ENCODE measurements at regions not wholly inside any gene's neighbourhood (a gene's known extent, or its start where the extent isn't known, plus 50 kb on each side); places are given as distances from the start of the nearest gene placed in this dataset.

GRCh38 chr17:5826384-5826783 is 242.1 kb upstream of the NLRP1 start:
- no peak for DNase-seq (ENCODE audit: low read depth)
- TF ChIP-seq, protein P1, sequence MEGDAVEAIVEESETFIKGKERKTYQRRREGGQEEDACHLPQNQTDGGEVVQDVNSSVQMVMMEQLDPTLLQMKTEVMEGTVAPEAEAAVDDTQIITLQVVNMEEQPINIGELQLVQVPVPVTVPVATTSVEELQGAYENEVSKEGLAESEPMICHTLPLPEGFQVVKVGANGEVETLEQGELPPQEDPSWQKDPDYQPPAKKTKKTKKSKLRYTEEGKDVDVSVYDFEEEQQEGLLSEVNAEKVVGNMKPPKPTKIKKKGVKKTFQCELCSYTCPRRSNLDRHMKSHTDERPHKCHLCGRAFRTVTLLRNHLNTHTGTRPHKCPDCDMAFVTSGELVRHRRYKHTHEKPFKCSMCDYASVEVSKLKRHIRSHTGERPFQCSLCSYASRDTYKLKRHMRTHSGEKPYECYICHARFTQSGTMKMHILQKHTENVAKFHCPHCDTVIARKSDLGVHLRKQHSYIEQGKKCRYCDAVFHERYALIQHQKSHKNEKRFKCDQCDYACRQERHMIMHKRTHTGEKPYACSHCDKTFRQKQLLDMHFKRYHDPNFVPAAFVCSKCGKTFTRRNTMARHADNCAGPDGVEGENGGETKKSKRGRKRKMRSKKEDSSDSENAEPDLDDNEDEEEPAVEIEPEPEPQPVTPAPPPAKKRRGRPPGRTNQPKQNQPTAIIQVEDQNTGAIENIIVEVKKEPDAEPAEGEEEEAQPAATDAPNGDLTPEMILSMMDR (conservative IDR thresholded peaks at IDR 0.05; ENCODE audit: low read depth, low read length) = no peak

GRCh38 chr17:5830921-5831320 is 239.3 kb upstream of the WSCD1 start:
- no peak overlapping the region for H3K4me3 ChIP-seq (ENCODE audit: low read depth, low read length)
- TF ChIP-seq, protein P1 (conservative IDR thresholded peaks at IDR 0.05; ENCODE audit: low read depth, low read length) = no peak
- no peak for DNase-seq (ENCODE audit: low read depth)

More at GRCh38 chr17:5826384-5826783, 242.1 kb upstream of the NLRP1 start:
- no peak overlapping the region for H3K4me3 ChIP-seq (ENCODE audit: low read depth, low read length)

DNA sequence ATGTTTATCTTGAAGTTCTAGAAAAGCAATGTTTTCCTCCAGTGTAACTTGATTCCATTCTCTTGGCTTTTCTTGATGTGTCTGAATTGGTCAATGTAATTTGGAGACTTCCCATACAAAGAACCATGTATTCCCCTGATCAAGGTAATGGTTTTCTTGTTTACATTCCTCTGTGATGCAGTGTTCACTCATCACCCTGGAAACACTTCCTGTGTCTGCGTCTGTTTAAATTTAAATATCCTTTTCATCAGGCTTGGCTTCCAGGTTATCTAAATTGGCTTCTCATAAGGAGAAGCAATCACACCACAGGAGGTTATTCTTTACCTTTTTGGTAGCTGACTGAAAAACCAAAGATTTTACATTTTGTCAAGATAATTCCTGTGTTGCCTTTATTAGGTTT is 237.3 kb upstream of the WSCD1 start:
- peak; percentile 76 for DNase-seq (ENCODE audit: low read depth)
- no peak overlapping the region for H3K4me3 ChIP-seq (ENCODE audit: low read depth, low read length)
- TF ChIP-seq, protein P1 (conservative IDR thresholded peaks at IDR 0.05; ENCODE audit: low read depth, low read length) = no peak

GRCh38 chr17:5837055-5837491 is 233.1 kb upstream of the WSCD1 start:
- peak; percentile 29 for DNase-seq (ENCODE audit: low read depth)
- TF ChIP-seq, protein P1 (conservative IDR thresholded peaks at IDR 0.05; ENCODE audit: low read depth, low read length) = no peak
- no peak overlapping the region for H3K4me3 ChIP-seq (ENCODE audit: low read depth, low read length)

GRCh38 chr17:5838661-5839300 is 231.4 kb upstream of the WSCD1 start:
- TF ChIP-seq, protein P1 (conservative IDR thresholded peaks at IDR 0.05; ENCODE audit: low read depth, low read length) = peak; percentile 29
- no peak for DNase-seq (ENCODE audit: low read depth)
- H3K4me3 ChIP-seq (ENCODE audit: low read depth, low read length) = no peak overlapping the region

GRCh38 chr17:5840811-5841446 is 229.2 kb upstream of the WSCD1 start:
- no peak overlapping the region for H3K4me3 ChIP-seq (ENCODE audit: low read depth, low read length)
- DNase-seq (ENCODE audit: low read depth) = no peak
- TF ChIP-seq, protein P1 (conservative IDR thresholded peaks at IDR 0.05; ENCODE audit: low read depth, low read length) = no peak

DNA sequence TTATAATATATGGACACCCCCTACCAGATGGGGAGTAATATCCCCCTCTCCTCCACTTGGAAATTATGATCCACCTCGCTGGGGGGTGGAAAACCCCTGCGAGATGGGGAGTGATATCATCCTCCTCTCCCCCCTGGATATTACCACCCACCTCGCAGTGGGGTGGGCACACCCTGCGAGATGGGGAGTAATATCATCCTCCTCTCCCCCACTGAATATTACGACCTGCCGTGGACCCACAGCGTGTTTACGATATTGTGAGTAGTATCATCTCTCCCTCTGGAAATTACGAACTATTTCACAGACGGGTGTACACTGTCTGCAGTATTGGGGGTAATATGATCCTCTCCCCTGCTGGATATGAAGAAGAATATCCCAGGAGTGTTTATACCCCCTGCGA is 228.3 kb upstream of the WSCD1 start:
- TF ChIP-seq, protein P1 (conservative IDR thresholded peaks at IDR 0.05; ENCODE audit: low read depth, low read length) = no peak
- no peak overlapping the region for H3K4me3 ChIP-seq (ENCODE audit: low read depth, low read length)
- DNase-seq (ENCODE audit: low read depth) = no peak

Data from choroid plexus epithelial cell (primary cell).